ENCODE measurements at regions not wholly inside any gene's neighbourhood (a gene's known extent, or its start where the extent isn't known, plus 50 kb on each side); places are given as distances from the start of the nearest gene placed in this dataset.
"Not testable (repeated sequence)": the region's sequence is repeated elsewhere in the genome, so short reads cannot be mapped to it uniquely, and the experiment has no call there.

DNA sequence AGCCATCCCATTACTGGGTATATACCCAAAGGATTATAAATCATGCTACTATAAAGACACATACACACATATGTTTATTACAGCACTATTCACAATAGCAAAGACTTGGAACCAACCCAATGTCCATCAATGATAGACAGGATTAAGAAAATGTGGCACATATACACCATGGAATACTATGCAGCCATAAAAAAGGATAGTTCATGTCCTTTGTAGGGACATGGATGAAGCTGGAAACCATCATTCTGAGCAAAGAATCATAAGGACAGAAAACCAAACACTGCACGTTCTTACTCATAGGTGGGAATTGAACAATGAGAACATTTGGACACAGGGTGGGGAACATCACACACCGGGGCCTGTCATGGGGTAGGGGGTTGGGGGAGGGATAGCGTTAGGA, 60.3 kb upstream of the NMU start:
- DNase-seq, result not testable (repeated sequence)

DNA sequence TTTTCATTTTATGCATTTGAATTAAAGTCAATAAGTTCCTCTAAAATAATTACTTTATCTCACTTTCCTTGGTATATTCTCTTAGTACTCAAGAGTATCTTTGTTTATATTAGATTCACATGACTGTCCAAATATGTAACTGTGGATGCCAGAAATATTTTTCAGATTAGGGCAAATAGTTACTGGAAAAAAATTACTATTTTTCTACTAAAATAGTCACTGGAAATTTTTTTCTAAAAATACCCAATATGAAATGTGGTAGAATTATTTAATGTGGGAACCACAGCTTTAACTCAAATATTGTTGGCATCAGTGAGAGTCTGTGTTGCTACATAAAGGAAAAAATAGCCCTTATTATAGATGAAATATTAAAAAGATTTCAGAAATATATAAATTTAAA, 70.4 kb upstream of the NMU start:
- no peak for DNase-seq

DNA sequence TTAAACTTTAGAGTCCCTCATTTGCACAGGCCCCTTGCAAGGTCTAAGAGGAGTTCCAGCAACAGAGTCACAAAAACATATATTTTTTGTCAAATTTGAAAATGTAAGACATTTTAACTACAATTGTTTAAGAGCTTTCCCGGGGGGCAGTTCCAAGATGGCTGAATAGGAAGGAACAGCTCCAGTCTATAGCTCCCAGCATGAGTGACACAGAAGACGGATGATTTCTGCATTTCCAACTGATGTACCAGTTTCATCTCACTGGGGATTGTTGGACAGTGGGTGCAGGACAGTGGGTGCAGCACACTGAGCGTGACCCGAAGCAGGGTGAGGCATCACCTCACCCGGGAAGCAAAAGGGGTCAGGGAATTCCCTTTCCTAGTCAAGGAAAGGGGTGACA, 71.4 kb upstream of the NMU start:
- peak; percentile 31 for DNase-seq

DNA sequence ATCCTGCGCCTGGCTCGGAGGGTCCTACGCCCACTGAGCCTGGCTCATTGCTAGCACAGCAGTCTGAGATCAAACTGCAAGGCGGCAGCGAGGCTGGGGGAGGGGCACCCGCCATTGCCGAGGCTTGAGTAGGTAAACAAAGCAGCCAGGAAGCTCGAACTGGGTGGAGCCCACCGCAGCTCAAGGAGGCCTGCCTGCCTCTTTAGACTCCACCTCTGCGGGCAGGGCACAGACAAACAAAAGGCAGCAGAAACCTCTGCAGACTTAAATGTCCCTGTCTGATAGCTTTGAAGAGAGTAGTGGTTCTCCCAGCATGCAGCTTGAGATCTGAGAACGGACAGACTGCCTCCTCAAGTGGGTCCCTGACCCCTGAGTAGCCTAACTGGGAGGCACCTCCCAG, 71.9 kb upstream of the NMU start:
- DNase-seq, result not testable (repeated sequence)

DNA sequence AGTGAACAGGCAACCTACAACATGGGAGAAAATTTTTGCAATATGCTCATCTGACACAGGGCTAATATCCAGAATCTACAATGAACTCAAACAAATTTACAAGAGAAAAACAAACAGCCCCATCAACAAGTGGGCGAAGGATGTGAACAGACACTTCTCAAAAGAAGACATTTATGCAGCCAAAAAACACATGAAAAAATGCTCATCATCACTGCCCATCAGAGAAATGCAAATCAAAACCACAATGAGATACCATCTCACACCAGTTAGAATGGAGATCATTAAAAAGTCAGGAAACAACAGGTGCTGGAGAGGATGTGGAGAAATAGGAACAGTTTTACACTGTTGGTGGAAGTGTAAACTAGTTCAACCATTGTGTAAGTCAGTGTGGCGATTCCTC, 76.7 kb upstream of the NMU start:
- DNase-seq, result not testable (repeated sequence)

DNA sequence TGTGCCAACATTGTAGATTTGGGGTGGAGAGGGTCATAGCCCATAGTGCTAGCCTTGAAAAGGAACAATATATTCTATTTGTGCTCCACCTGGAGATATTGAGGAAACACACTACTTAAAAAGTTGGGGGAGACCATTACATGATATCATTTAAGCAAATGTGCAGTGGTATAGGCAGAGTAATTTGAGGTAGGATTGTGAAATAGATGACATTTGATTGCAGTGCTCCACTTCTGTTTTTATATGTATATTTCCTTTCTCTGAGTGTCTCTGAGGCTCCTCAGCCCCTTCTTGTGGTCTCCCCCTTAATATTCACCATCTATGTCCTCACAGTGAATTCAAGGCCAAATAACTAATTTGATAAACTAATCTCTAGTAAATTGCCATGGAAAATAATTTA, 85.6 kb upstream of the NMU start:
- DNase-seq, result no peak

DNA sequence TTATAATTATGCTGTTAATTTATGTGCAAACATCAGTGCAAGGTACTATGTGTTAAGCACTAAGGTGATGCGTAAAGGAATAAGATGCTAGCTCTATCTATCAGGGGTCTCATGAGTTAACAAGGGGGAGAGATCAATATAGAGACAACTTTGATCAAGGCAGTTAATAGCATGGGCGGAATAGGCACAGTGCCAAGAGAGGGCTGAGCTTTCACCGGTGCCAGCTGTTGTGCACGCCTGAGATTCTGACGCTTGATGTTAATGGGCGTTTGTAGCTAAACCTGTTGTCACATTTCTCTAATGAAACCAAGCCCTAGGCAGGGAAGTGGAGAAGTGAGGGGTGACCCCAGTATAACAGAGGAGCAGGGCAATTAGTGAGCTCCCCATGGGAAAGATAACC, 86.0 kb upstream of the NMU start:
- no peak for DNase-seq

DNA sequence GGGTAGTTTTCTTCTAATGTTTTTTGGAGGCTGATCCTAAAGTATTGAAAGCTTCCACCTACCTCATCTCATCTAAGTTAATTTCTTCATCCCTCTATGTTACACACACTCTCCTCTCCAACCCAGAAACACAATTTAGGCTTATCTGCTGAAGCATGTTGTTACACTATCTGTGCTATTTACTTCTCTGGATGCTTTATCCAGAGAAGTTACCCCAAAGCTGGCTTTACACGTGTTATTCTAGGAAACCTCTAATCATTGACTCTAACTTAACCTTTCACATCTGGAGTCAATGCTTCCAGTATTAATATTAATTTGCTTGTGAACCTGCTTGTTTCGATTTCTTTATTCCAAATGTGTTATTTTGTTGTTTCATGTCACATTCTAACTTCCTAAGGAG, 87.3 kb upstream of the NMU start:
- DNase-seq, result no peak

DNA sequence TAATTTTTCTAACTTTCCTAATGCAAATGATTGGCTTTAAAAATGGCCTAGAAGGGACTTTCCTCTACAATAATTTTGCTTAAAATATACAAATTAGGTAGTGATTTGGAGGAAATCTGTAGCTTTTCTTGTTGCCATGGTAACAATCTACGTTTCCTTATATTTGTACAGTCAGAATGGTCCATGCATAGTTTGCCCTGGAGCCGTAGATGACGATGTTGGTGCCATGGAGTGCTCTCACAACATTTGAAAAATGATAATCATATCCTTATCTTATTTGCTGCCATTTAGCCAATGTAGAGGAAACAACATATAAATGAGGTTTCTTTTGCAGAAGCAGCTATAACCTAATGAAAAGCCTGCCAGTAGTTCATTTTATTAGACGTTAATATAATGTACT, 89.0 kb upstream of the NMU start:
- no peak for DNase-seq

DNA sequence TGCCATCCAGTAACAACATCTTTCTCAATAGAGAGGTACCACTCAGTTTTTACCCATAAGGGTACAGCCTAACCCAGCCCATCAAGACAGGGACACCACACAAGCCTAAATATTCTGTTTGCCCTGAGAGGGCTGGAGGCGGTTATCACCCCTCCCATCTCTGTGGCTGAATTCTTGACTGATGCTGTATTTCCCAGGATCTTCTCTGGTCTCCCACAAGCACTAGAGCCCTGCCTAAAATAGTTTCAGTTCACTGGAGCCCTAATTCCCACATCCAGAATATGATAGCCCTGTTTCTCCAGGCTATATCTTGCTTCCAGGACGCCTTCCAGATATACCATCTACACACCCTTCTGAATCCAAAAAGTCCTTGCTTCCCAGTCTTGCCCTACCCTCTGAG, 91.6 kb upstream of the NMU start:
- no peak for DNase-seq

DNA sequence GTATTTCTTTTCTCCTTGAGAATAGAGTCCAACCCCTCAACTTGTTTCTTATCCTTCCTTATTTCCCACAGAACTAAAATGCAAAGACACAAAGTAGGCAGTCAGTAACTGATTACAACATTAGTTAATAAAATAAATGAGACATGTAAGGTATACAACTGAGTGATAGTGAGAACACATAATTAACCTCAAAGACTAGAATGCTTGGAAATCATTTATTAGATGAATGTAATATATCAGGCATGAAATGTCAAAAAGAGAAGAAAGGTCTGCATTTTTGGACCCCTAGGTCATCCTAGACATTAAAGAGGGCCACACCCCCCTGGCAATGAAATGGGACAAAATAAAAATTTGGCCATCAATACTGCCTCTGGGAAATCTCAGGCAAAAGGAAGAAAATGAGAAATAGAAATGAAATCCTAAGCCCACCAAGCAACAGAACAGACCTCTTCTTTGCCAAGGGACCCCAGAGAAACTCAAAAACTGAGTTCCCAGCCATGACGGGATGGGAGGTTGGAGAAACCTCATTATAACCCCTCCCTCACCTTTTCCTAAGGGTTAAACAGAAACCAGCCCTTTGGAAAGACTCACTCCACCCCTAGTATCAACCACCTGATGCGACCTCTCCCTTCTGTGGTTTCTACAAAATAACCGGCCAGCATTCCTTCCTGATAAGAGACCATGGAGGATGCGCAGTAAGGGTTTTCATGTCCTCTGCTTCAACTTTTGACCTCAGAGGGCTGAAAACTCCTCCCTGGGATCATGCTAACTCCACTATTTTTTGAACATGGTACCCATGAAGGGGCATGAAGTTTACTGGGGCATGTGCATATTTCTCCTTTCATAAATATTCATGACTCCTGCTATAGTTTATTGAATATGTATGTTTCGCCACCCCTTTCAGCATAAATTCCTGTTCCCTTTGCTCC, 90.0 kb upstream of the EXOC1L start:
- no peak for DNase-seq

DNA sequence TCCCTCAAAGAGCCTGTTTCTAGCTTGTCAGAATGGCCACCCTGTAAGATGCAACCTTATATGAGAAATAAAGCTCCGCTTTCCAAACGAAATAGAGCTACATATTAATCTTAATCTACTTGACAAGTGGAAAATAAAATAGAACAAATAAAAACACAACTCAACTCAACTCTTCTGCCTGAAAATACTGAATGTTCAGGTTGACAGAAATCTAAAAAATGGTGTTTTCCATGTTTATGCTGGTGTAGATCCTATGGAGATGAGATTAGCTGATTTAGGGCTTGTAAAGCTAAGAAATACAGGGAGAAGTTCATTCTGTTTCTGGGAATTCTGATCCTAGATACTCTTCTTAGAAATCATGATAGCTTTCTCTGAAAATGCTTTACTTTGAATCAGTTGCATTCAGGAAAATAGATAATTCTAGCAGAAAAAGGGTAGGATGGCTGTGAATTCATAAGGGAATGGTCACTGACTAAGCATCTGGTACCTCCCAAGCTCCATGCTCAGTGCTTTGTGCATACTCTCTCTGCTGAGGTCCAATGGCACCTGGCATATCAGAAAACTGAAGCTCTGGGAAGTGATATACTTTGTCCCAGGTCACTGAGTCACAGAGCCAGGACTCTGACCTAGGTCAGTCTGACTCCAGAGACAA, 89.2 kb upstream of the EXOC1L start:
- no peak for DNase-seq

DNA sequence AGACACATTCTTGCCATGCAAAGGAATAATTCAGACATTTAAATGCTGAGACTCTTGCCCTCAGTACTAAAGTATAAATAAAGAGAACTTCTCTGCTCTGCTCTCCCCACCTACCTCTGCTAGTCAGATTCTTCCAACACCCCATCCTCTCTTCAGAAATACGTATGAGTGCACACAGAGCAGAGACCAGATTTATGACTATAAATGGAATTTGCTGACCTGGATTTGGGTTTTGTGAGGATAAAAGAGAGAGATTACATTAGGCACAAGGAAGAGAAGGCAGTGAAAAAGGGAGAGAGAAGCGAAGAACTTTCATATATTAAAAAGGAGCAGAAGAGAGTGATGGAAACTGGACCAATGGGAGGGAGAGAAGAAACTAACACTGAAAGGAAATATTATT, 87.6 kb upstream of the EXOC1L start:
- no peak for DNase-seq

DNA sequence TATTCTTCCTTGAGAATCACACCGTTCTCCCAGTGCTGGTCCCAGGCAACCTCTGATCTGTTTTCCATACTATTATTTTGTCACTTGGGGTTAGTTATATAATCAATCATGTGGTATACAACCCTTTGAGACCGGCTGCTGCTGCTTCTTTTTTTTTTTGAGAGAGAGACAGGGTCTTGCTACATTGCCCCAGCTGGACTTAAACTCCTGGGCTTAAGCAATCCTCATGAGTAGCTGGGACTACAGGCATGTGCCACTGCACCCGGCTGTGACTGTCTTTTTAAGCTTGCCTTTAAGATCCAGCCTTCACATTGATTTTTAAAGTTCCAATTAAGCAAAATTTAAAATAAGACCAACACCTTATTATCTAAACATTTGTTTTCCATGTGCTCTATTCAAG, 86.7 kb upstream of the EXOC1L start:
- no peak for DNase-seq

DNA sequence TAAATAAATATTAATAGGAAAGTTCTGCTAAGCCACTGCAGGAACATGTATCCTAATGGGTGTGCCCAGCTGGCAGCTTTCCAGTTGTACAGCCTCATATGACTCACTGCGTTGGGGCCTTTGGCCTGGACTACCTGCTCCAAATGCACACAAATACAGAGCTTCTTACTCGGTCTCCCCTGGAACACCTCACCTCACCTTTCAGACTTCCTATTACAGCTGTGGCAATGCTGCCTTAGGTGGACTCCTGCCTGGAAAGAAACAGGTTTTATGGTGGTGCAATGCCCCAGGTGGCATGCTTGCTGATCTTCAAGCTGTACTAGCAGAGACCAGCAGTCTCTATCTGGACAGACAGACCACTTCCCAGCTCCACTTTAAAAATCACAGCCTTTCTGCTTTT, 85.7 kb upstream of the EXOC1L start:
- peak; percentile 84 for DNase-seq

DNA sequence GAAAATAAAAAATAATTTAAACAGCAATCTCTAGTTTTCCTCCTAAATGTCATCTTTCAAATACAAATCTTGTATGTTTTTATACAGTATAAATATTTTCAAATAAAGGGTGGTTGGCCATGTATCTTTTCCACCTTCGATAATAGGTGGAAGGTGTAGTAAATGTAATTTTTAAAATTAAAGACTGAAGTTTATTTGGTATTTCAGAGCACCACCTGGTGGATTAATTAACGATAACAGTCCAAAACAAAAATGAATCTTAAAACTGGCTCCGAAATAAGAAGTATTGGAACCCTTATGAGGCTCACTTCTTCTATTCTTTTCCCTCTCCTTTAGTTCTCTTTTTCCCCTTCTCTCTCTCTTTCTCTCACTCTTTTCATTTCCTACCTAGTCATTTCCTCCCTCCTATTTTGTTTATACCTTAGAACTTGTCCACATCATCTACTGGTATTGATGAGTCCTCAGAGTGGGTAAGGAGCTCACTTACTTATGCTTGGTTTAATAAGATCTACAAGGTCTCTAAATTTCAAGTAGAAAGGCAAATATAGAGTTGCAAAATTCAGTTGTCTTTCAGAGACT, 82.9 kb upstream of the EXOC1L start:
- DNase-seq, result peak; percentile 33

DNA sequence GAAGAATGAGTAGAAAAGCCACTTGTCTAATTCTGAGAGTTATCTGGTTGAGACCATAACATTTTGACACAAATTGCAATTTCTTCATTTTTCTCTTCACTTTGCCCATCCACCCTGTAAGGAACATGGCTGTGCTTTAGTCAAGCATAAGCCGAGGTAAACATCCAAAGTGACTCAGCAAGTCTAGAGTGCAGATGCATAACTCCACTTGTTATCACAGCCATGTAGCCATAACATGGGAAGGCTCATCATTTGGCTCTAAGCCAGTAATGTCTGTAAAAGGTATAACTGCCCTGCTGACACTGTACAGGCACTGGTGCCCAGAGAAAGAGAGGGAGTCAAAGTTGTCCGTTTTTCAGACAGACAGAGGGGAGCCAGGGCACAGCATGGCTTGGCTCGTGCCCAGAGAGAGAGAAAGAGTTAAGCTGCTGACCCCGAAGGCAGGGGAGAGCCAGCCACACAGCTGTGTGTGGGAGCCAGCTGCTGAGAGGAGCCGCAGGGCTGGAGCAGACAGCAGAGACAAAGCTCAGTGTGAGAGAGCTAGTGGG, 76.9 kb upstream of the EXOC1L start:
- peak; percentile 55 for DNase-seq

DNA sequence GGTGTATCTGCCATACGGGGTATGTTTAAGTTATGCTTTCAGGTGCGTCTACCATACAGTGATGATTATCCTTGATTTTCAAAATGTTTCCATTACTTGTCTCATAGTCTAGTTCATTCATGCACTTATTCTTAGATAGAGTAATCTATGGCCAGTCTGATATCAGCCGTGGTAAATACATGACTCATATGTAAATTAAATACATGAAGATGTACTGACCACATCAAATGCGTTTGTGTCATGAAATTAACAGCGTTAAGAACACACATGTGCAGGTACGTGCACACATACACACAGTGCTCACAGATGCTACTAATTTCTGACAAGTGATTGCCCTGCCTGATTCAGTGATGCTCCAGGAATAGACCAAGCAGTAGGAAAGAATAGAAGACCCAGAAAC, 75.2 kb upstream of the EXOC1L start:
- DNase-seq, result no peak

DNA sequence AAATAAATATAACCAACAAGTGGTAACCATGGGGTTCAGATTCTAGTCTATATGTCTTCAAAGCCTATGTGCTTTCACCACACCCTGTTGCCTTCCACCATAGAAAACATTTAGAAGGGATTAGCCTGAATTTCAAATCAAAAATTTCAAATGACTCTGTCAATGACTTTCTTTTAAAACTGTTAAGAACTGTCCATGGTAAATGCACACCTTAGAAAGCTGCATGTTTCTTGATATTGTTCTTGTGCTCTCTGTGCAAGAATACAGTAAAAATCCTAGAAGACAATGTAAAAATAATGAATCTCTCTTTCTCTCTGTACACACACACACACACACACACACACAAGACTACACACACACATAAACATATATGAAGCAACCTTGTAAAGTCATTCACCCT, 74.6 kb upstream of the EXOC1L start:
- DNase-seq, result no peak

DNA sequence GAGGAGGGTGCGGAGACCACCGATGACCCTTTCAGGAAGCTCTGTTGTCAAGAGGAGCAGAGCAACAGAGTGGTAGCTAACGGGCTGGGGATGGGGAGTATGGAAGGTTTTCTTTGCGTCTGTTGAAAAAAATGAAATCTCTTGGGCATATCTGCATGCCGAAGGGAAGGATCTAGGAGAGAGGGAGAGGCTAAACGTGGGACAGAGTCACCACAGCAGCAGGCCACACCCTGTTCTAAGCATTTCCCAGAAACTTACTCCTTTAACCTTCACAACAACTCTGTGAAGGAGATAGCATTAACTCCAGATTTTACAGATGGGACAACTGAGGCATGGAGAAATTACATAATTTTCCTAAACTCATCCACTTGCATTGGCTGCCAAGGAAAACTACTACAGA, 71.8 kb upstream of the EXOC1L start:
- no peak for DNase-seq

DNA sequence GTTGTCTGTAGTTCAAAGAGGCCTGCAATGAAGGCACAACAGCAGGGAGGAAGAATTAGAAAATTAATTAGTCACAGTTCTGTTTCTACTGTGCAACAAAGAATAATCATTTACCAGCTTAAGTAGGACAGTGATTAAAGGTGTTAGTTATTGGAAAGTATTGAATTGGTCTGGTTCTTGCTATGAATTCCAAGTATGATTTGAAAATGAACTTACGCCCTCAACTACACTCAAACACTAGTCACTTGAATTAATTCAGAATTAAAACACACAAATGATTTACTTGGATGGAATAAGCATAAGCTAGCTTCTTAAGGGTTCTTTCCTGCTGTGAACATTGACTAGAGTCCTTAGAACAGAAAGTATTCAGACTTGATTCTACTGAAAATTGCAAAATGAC, 69.9 kb upstream of the EXOC1L start:
- DNase-seq, result no peak

DNA sequence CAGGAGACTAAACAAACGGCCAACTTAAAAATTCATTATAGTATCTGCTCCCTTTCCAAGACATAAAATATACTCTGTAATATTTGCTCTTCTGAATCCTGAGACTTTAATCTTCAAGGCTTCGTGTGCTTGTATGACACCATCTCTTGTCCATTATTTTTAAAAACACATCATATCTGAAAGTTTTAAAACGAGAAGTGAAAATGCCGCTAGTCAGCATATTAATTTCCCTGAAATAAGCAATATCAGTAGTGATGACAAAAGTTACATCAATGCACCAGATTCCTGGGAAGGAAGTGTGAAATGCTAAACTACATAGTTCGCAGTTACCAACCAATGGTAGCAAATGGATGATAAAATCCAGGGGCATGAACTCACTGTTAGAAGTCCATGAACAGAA, 66.8 kb upstream of the EXOC1L start:
- no peak for DNase-seq

DNA sequence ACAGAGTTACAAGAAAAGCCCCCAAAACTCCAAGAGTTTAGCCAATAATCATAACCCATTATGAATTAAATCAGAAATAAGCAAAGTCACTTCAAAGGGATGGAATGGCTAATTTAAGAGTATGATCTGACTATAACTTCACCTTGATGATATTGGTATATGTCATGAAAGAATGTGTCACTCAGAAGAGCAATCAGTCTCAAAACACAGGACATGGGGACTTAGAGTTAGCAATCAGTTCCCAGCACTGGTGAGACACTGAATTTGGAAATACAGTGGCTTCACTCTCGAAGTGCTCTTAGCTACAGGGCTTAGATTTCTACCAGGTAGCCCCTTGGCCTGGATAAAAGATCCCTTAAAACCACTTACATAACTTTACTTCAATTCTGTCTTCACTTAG, 65.7 kb upstream of the EXOC1L start:
- no peak for DNase-seq

DNA sequence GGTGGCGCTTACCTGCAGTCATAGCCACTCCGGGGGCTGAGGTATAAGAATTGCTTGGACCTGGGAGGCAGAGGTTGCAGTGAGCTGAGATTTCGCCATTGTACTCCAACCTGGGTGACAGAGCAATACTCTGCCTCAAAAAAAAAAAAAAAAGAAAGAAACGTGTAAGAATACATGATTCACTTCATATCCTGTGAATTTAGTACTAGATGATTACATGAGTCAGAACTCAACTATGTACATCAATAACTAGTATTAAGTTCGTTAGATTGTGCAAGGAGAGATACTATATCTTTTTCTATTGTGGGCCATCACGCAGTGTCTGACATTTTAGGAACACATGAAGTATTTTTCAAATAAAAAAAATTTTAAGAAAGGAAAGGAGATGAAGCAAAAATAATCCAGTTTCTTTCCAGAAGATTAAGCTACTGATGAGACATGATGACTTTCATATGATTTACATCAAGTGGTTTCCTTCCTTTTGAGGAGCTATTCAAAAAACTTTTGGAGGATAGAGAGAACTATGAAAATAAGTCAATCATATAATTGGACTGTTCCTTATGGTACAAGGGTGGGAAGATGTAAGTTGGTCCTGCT, 64.7 kb upstream of the EXOC1L start:
- no peak for DNase-seq
